ENCODE measurements at regions not wholly inside any gene's neighbourhood (a gene's known extent, or its start where the extent isn't known, plus 50 kb on each side); places are given as distances from the start of the nearest gene placed in this dataset.

GRCh38 chr14:71590131-71590530 is 342.1 kb upstream of the RGS6 start:
- DNase-seq = no peak

GRCh38 chr14:71591231-71591630 is 341.0 kb upstream of the RGS6 start:
- DNase-seq = no peak

GRCh38 chr14:71591929-71592328 is 340.3 kb upstream of the RGS6 start:
- no peak for DNase-seq

- no peak for DNase-seq
These were observed 339.9 kb upstream of the RGS6 start for GRCh38 chr14:71592361-71592760.

GRCh38 chr14:71593966-71594365 is 338.3 kb upstream of the RGS6 start:
- DNase-seq = no peak

GRCh38 chr14:71594821-71595220 is 337.4 kb upstream of the RGS6 start:
- peak in 7 of 58 donors; percentile 7 to 22 (median 11) for DNase-seq

GRCh38 chr14:71595441-71595840 is 336.8 kb upstream of the RGS6 start:
- DNase-seq = no peak

- DNase-seq = no peak
These were observed 334.8 kb upstream of the RGS6 start for GRCh38 chr14:71597287-71597920.

- no peak for DNase-seq
These were observed 334.1 kb upstream of the RGS6 start for GRCh38 chr14:71597955-71598660.

GRCh38 chr14:71600309-71600708 is 331.9 kb upstream of the RGS6 start:
- no peak for DNase-seq

GRCh38 chr14:71602524-71602923 is 329.7 kb upstream of the RGS6 start:
- no peak for DNase-seq

GRCh38 chr14:71604231-71604630 is 328.0 kb upstream of the RGS6 start:
- no peak for DNase-seq

GRCh38 chr14:71606064-71606463 is 326.2 kb upstream of the RGS6 start:
- DNase-seq = no peak

GRCh38 chr14:71606575-71606974 is 325.7 kb upstream of the RGS6 start:
- DNase-seq = no peak

GRCh38 chr14:71607056-71607455 is 325.2 kb upstream of the RGS6 start:
- DNase-seq = no peak

- DNase-seq = no peak
These were observed 322.1 kb upstream of the RGS6 start for GRCh38 chr14:71610149-71610548.

GRCh38 chr14:71610797-71611196 is 321.4 kb upstream of the RGS6 start:
- no peak for DNase-seq

GRCh38 chr14:71613168-71613567 is 319.1 kb upstream of the RGS6 start:
- DNase-seq = no peak

- DNase-seq = no peak
These were observed 316.2 kb upstream of the RGS6 start for GRCh38 chr14:71616013-71616412.

GRCh38 chr14:71618047-71618446 is 314.2 kb upstream of the RGS6 start:
- no peak for DNase-seq

GRCh38 chr14:71618716-71619115 is 313.5 kb upstream of the RGS6 start:
- no peak for DNase-seq

- DNase-seq = no peak
These were observed 312.8 kb upstream of the RGS6 start for GRCh38 chr14:71619472-71619871.

- DNase-seq = no peak
These were observed 311.8 kb upstream of the RGS6 start for GRCh38 chr14:71620401-71620800.

All from anterior cingulate cortex (tissue), 58 donors.